Panc1 (cell line): ENCODE measurements at regions not wholly inside any gene's neighbourhood (a gene's known extent, or its start where the extent isn't known, plus 50 kb on each side); places are given as distances from the start of the nearest gene placed in this dataset.

Experiments used
- ATAC-seq: fragments of 200-7000 bp; cut with Tn5 transposase; 2 replicates; pipeline ENCODE4 v1.9.1; 2020; ENCODE audit warnings: mild to moderate bottlenecking, moderate library complexity
- BruUV-seq: library from RNA; stranded (reverse); fragments of 400-500 nt; replicated peaks from 2 replicates; lab custom pipeline; 2021; lab: Mats Ljungman, UMichigan
- CTCF ChIA-PET: fragments of 300-600 bp; sonication (Branson Sonifier 250); formaldehyde crosslinking; loops from one replicate; lab custom pipeline; 2022; ENCODE audit warnings: antibody characterized with exemption; lab: Charles Lee
- POLR2A ChIA-PET: fragments of 300-600 bp; sonication (Branson Sonifier 250); formaldehyde crosslinking; loops from one replicate; lab custom pipeline; 2022; ENCODE audit warnings: antibody characterized with exemption; lab: Charles Lee
- DNase-seq: peaks from one replicate; pipeline ENCODE4 v3.0.0-alpha.2; 2010; ENCODE audit warnings: low read depth, low spot score
- H3K27ac ChIP-seq: 2 replicates; pipeline ENCODE4 v1.5.1; 2011; ENCODE audit warnings: mild to moderate bottlenecking, low read length, inconsistent platforms
- H3K27me3 ChIP-seq: fragments of 200-500 bp; sonication (Bioruptor generic); 2 replicates; pipeline ENCODE4 v1.6.0; 2014; ENCODE audit warnings: low read length, inconsistent platforms; ENCODE audit not compliant: control insufficient read depth, insufficient read depth
- H3K36me3 ChIP-seq: fragments of 200-500 bp; sonication (Bioruptor generic); 2 replicates; pipeline ENCODE4 v1.5.1; 2014; ENCODE audit warnings: inconsistent platforms, mild to moderate bottlenecking, low read length, moderate library complexity; ENCODE audit not compliant: control insufficient read depth, insufficient read depth
- H3K4me1 ChIP-seq: 2 replicates; pipeline ENCODE4 v1.5.1; 2011; ENCODE audit warnings: inconsistent platforms, mild to moderate bottlenecking, low read length, moderate library complexity; ENCODE audit not compliant: control insufficient read depth, insufficient read depth
- H3K4me3 ChIP-seq, 2 experiments: 2 replicates each; pipeline ENCODE4 v1.5.1; 2011 to 2012; ENCODE audit warnings: low read depth in 2 of 2, low read length in 2 of 2, mild to moderate bottlenecking in 2 of 2, inconsistent platforms in 1 of 2, moderate library complexity in 1 of 2
- H3K9me3 ChIP-seq: fragments of 200-500 bp; sonication (Bioruptor generic); 2 replicates; pipeline ENCODE4 v1.5.1; 2014; ENCODE audit warnings: low read depth, mild to moderate bottlenecking, inconsistent platforms, low read length, moderate library complexity; ENCODE audit not compliant: control insufficient read depth, insufficient read depth
- CTCF ChIP-seq: fragments of 450-650 bp; IDR thresholded peaks from 2 replicates; pipeline ENCODE4 v1.5.1; 2017; ENCODE audit warnings: mild to moderate bottlenecking
- POLR2AphosphoS5 ChIP-seq: IDR thresholded peaks from 2 replicates; pipeline ENCODE4 v1.6.1; 2012; ENCODE audit warnings: mild to moderate bottlenecking, low read depth, low read length, moderate library complexity
- SIN3A ChIP-seq: IDR thresholded peaks from 2 replicates; pipeline ENCODE4 v1.6.1; 2012; ENCODE audit warnings: low read depth, mild to moderate bottlenecking, low read length, moderate library complexity, borderline replicate concordance; ENCODE audit not compliant: insufficient read depth
- TCF7L2 ChIP-seq: IDR thresholded peaks from 2 replicates; pipeline ENCODE4 v1.6.1; 2011; ENCODE audit warnings: mild to moderate bottlenecking, low read depth, low read length, inconsistent platforms
- in situ Hi-C: cut with HindIII; loops from 2 replicates; pipeline ENCODE4 v1.10.0; 2016; ENCODE audit warnings: low sequenced_read_pairs, low pct_unique_long_range_greater_than_20kb
- intact Hi-C: fragments of 100-400 bp; cut with micrococcal nuclease; formaldehyde crosslinking; loops from one replicate; pipeline ENCODE4 v1.10.0; 2022; ENCODE audit not compliant: unreplicated experiment
- TF ChIP-seq, protein P1 (sequence below), 2 experiments: IDR thresholded peaks; 2 replicates each; pipeline ENCODE4 v1.6.1; 2011 to 2012; ENCODE audit warnings: low read depth in 2 of 2, control low read depth in 1 of 2, low read length in 1 of 2, mild to moderate bottlenecking in 1 of 2, moderate library complexity in 1 of 2; ENCODE audit not compliant: insufficient read depth in 1 of 2

- Histone ChIP-seq H3K4me1 (no peaks in the 10 kb centered on the region), H3K9me3 (no peaks in the 10 kb centered on the region), H3K27me3 (no peaks in the 10 kb centered on the region), H3K27ac (no peak overlapping the region), H3K36me3 (no peaks in the 10 kb centered on the region), H3K4me3 (no peak overlapping the region)
- ATAC-seq = no peak
- in situ Hi-C loops = no loop called here
- ChIA-PET POLR2A (no interaction called here), CTCF (no interaction called here)
- intact Hi-C loops = no loop called here
- no peak for DNase-seq
- no TSS peak for BruUV-seq
- TF ChIP-seq TCF7L2 (no peak), CTCF (no peak)
Observed at GRCh38 chr2:117341690-117342089, 472.8 kb upstream of the DDX18 start.

DNA sequence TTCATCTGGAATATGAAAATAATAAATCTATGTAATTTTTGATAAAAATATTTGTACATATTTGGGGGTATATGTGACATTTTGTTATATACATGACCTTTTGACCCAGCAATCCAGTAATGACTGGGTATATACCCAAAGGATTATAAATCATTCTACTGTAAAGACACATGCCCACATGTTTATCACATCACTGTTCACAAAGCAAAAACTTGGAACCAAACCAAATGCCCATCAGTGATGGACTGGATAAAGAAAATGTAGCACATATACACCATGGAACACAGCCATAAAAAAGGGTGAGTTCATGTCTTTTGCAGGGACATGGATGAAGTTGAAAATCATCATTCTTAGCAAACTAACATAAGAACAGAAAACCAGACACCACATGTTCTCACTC lies 472.1 kb upstream of the DDX18 start:
- Histone ChIP-seq H3K4me3 (no peak overlapping the region), H3K27ac (no peak overlapping the region), H3K9me3 (no peaks in the 10 kb centered on the region), H3K27me3 (no peaks in the 10 kb centered on the region), H3K36me3 (no peaks in the 10 kb centered on the region), H3K4me1 (no peaks in the 10 kb centered on the region)
- DNase-seq (no peak), ATAC-seq (no peak)
- intact Hi-C loops (no loop called here), in situ Hi-C loops (no loop called here)
- TF ChIP-seq CTCF = no peak
- TF ChIP-seq POLR2AphosphoS5 = no peak
- no peak for TF ChIP-seq SIN3A
- no peak for TF ChIP-seq TCF7L2
- TF ChIP-seq, protein P1, sequence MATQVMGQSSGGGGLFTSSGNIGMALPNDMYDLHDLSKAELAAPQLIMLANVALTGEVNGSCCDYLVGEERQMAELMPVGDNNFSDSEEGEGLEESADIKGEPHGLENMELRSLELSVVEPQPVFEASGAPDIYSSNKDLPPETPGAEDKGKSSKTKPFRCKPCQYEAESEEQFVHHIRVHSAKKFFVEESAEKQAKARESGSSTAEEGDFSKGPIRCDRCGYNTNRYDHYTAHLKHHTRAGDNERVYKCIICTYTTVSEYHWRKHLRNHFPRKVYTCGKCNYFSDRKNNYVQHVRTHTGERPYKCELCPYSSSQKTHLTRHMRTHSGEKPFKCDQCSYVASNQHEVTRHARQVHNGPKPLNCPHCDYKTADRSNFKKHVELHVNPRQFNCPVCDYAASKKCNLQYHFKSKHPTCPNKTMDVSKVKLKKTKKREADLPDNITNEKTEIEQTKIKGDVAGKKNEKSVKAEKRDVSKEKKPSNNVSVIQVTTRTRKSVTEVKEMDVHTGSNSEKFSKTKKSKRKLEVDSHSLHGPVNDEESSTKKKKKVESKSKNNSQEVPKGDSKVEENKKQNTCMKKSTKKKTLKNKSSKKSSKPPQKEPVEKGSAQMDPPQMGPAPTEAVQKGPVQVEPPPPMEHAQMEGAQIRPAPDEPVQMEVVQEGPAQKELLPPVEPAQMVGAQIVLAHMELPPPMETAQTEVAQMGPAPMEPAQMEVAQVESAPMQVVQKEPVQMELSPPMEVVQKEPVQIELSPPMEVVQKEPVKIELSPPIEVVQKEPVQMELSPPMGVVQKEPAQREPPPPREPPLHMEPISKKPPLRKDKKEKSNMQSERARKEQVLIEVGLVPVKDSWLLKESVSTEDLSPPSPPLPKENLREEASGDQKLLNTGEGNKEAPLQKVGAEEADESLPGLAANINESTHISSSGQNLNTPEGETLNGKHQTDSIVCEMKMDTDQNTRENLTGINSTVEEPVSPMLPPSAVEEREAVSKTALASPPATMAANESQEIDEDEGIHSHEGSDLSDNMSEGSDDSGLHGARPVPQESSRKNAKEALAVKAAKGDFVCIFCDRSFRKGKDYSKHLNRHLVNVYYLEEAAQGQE (IDR thresholded peaks at IDR 0.05; ENCODE audit: insufficient read depth in 1 of 2, low read depth in 2 of 2, low read length in 1 of 2) = no peak
- ChIA-PET CTCF (no interaction called here), POLR2A (no interaction called here)
- BruUV-seq = no TSS peak

DNA sequence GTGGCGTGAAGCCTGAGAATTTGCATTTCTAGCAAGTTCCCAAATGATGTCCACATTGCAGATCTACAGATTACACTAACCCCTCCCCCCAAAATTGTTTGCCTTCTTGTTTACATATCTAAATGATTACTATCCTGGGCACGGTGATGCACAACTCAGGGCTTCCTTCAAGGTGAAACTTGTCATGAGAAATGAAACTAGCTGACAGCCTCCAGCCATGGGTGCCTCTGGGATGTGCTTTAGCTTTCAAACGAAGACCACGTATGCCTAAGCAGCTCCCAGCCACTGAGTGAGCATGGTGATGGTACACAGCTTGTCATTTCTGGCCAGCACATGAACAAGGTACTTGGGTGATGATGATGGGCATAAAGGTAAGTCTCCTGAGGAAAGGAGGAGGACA lies 464.8 kb upstream of the DDX18 start:
- Histone ChIP-seq H3K4me3 (no peak overlapping the region), H3K9me3 (no peaks in the 10 kb centered on the region), H3K27ac (no peak overlapping the region), H3K4me1 (no peaks in the 10 kb centered on the region), H3K36me3 (no peaks in the 10 kb centered on the region), H3K27me3 (no peaks in the 10 kb centered on the region)
- TF ChIP-seq TCF7L2 (no peak), CTCF (no peak)
- TF ChIP-seq, protein P1 (IDR thresholded peaks at IDR 0.05; ENCODE audit: insufficient read depth in 1 of 2, low read depth in 2 of 2, low read length in 1 of 2) = no peak
- intact Hi-C loops = no loop called here
- ATAC-seq (no peak), DNase-seq (no peak)
- POLR2A ChIA-PET = no interaction called here
- CTCF ChIA-PET = no interaction called here
- BruUV-seq = no TSS peak
- in situ Hi-C loops = no loop called here
